ENCODE measurements at regions not wholly inside any gene's neighbourhood (a gene's known extent, or its start where the extent isn't known, plus 50 kb on each side); places are given as distances from the start of the nearest gene placed in this dataset.

- no peak for TF ChIP-seq POLR2AphosphoS5 (IDR thresholded peaks at IDR 0.05; ENCODE audit: low read depth, low read length)
- TF ChIP-seq, protein P1, sequence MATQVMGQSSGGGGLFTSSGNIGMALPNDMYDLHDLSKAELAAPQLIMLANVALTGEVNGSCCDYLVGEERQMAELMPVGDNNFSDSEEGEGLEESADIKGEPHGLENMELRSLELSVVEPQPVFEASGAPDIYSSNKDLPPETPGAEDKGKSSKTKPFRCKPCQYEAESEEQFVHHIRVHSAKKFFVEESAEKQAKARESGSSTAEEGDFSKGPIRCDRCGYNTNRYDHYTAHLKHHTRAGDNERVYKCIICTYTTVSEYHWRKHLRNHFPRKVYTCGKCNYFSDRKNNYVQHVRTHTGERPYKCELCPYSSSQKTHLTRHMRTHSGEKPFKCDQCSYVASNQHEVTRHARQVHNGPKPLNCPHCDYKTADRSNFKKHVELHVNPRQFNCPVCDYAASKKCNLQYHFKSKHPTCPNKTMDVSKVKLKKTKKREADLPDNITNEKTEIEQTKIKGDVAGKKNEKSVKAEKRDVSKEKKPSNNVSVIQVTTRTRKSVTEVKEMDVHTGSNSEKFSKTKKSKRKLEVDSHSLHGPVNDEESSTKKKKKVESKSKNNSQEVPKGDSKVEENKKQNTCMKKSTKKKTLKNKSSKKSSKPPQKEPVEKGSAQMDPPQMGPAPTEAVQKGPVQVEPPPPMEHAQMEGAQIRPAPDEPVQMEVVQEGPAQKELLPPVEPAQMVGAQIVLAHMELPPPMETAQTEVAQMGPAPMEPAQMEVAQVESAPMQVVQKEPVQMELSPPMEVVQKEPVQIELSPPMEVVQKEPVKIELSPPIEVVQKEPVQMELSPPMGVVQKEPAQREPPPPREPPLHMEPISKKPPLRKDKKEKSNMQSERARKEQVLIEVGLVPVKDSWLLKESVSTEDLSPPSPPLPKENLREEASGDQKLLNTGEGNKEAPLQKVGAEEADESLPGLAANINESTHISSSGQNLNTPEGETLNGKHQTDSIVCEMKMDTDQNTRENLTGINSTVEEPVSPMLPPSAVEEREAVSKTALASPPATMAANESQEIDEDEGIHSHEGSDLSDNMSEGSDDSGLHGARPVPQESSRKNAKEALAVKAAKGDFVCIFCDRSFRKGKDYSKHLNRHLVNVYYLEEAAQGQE (IDR thresholded peaks at IDR 0.05; ENCODE audit: insufficient read depth in 1 of 2, low read depth in 2 of 2, low read length in 2 of 2), result no peak
Observed at GRCh38 chr12:116427200-116427930, 131.8 kb upstream of the MAP1LC3B2 start.

Measured in PFSK-1 (cell line).